GM11168 (cell line): ENCODE measurements at regions not wholly inside any gene's neighbourhood (a gene's known extent, or its start where the extent isn't known, plus 50 kb on each side); places are given as distances from the start of the nearest gene placed in this dataset.

ENCODE experiments used
- in situ Hi-C: fragments of 300-500 bp; cut with MboI; formaldehyde crosslinking; loops from one replicate; pipeline ENCODE4 v1.12.0; 2022; ENCODE audit warnings: low sequenced_read_pairs; ENCODE audit not compliant: unreplicated experiment

GRCh38 chr18:55840601-55841170 is 252.7 kb upstream of the TCF4 start:
- in situ Hi-C loops: no loop called here

GRCh38 chr18:55839343-55839742 is 251.4 kb upstream of the TCF4 start:
- in situ Hi-C loops: no loop called here

- in situ Hi-C loops: no loop called here
Measured at GRCh38 chr18:55838841-55839240, 250.8 kb upstream of the TCF4 start.

GRCh38 chr18:55838319-55838718 is 250.3 kb upstream of the TCF4 start:
- in situ Hi-C loops: no loop called here

- in situ Hi-C loops: no loop called here
Measured at GRCh38 chr18:55833543-55833942, 245.6 kb upstream of the TCF4 start.

GRCh38 chr18:55830544-55830943 is 242.6 kb upstream of the TCF4 start:
- in situ Hi-C loops: no loop called here

GRCh38 chr18:55821219-55821618 is 233.2 kb upstream of the TCF4 start:
- in situ Hi-C loops: no loop called here

GRCh38 chr18:55819448-55819847 is 231.5 kb upstream of the TCF4 start:
- in situ Hi-C loops: no loop called here

GRCh38 chr18:55818284-55818683 is 230.3 kb upstream of the TCF4 start:
- in situ Hi-C loops: no loop called here

GRCh38 chr18:55811925-55812324 is 223.9 kb upstream of the TCF4 start:
- in situ Hi-C loops: no loop called here

GRCh38 chr18:55805666-55806065 is 217.7 kb upstream of the TCF4 start:
- in situ Hi-C loops: no loop called here

GRCh38 chr18:55795101-55795669 is 207.2 kb upstream of the TCF4 start:
- in situ Hi-C loops: loop anchor here (25.0 kb wide), 1 partner anchor 383 kb away; no protein-coding TSS in a partner anchor

- in situ Hi-C loops: loop anchor here (25.0 kb wide), 1 partner anchor 382 kb away; no protein-coding TSS in a partner anchor
Measured at GRCh38 chr18:55794288-55795052, 206.5 kb upstream of the TCF4 start.

- in situ Hi-C loops: loop anchor here (25.0 kb wide), 1 partner anchor 378 kb away; no protein-coding TSS in a partner anchor
Measured at GRCh38 chr18:55790296-55790695, 202.3 kb upstream of the TCF4 start.

GRCh38 chr18:55787536-55788073 is 199.6 kb upstream of the TCF4 start:
- in situ Hi-C loops: loop anchor here (25.0 kb wide), 1 partner anchor 375 kb away; no protein-coding TSS in a partner anchor

- in situ Hi-C loops: loop anchor here (25.0 kb wide), 1 partner anchor 374 kb away; no protein-coding TSS in a partner anchor
Measured at GRCh38 chr18:55786651-55787272, 198.8 kb upstream of the TCF4 start.

- in situ Hi-C loops: loop anchor here (25.0 kb wide), 1 partner anchor 372 kb away; no protein-coding TSS in a partner anchor
Measured at GRCh38 chr18:55783921-55784320, 195.9 kb upstream of the TCF4 start.

GRCh38 chr18:55781481-55781957 is 193.5 kb upstream of the TCF4 start:
- in situ Hi-C loops: loop anchor here (25.0 kb wide), 1 partner anchor 369 kb away; no protein-coding TSS in a partner anchor

- in situ Hi-C loops: loop anchor here (25.0 kb wide), 1 partner anchor 368 kb away; no protein-coding TSS in a partner anchor
Measured at GRCh38 chr18:55780586-55781071, 192.6 kb upstream of the TCF4 start.
